ENCODE measurements at regions not wholly inside any gene's neighbourhood (a gene's known extent, or its start where the extent isn't known, plus 50 kb on each side); places are given as distances from the start of the nearest gene placed in this dataset.
"Not testable (repeated sequence)": the region's sequence is repeated elsewhere in the genome, so short reads cannot be mapped to it uniquely, and the experiment has no call there.

DNA sequence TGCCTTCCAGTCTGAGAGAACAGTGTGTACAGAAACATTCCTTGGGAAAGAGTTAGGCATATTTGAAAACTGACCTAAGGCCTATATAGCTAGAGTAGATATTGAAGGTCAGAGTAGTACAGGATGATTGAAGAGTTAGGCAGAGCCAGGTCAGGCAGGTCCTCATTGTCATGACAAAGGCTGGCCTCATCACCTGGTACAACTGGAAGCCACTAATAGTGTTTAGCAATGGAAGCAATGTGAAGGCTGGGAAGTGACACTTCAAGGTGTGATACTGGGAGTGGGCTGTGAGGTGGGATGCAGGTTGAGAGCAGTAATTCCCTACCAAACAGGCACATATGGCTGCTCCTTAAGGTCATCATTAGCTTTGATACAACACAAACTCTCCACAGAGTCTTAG, 123.6 kb upstream of the CCNH start:
- no peak for DNase-seq (ENCODE audit: low spot score)

DNA sequence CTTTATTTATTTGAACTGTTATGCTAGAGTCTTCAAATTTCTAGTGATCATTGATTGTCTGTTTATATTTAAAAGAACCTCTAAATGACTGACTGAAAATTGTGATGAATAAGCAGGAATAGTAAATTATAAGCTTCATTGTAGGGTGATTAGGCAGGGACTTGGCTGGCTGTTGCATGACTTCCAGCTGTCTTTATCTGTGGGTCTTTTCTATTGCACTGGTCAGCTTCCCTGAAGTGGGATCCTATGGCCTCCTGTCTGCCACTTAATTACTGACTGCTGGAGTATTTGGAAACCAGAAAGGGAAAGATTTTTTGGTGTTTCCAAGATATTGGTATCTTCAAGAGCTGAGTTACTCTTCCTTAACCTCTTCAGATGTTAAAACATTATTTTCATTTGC, 123.0 kb upstream of the CCNH start:
- DNase-seq (ENCODE audit: low spot score) = no peak

DNA sequence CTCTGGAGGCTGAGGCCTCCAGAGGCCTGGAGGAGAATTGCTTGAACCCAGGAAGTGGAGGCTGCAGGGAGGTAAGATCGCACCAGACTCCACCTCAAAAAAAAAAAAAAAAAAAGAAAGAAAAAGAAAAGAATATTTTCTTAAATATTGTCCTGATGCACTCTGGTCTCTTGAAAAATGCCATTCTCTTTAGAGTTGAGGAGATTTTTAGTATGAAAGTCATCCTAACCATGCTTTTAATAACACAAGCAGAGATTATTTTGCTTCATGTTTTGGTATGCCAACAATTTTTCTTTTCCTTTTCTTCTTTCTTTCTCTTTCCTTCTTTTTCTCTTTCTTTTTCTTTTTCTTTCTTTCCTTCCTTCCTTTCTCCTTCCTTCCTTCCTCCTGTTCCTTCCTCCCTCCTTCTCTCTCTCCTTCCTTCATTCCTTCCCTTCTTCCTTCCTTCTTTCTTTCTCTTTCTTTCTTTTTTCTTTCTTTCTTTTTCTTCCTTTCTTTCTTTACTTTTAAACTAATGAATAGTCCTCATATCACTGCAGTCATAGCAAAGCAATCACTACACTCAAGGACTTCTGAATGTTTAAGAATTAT, 116.9 kb upstream of the CCNH start:
- no peak for DNase-seq (ENCODE audit: low spot score)

DNA sequence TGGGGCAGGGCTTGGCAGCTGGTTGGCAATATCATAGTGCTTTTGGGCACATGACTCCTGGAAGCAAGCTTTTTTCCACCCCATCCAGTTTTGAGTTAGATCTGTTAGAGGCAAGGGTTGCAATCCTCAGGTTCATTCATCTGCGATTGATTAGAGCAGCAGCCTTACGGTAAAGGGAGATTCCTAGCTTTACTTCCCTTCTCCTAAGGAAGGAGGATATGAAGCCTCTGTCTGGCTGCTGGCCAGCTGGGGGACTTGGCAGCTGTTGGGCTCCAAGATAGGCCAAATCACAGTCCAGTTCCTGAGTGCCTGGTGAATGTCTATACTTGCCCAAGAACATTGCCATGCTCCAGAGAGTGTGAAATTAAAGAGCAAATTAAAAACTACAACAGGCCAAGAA, 113.4 kb upstream of the CCNH start:
- DNase-seq (ENCODE audit: low spot score) = no peak

DNA sequence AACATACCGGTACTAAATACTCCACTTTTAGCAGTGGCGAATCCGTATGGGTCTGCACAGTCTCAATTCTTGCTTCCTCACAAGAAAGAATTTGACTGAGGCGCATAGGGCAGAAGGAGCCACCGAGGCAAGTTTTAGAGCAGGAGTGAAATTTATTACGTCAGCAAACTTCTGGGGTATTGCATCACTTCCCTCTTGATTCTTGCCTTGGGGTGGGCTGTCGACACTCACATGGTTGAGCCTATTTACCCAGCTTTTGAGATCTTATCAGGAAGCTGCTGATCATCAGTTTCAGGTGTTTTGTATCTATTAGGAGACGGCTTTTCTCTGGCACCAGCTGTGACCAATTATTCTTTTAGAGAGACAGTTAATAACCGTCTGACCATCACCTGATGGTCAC, 111.5 kb upstream of the CCNH start:
- DNase-seq (ENCODE audit: low spot score) = no peak

DNA sequence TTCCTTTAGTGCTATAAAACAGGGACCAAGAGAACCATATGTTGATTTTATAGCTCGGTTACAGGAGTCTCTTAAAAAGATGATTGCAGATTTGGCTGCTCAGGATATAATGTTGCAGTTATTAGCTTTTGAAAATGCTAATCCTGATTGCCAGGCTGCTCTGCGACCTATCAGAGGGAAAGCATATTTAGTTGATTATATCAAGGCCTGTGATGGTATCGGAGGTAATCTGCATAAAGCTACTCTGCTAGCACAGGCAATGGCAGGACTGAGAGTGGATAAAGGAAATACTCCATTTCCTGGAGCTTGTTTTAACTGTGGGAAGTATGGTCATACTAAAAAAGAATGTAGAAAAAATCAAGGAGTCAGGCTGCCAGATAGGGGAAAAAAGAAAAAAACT, 99.0 kb upstream of the CCNH start:
- DNase-seq (ENCODE audit: low spot score) = not testable (repeated sequence)

DNA sequence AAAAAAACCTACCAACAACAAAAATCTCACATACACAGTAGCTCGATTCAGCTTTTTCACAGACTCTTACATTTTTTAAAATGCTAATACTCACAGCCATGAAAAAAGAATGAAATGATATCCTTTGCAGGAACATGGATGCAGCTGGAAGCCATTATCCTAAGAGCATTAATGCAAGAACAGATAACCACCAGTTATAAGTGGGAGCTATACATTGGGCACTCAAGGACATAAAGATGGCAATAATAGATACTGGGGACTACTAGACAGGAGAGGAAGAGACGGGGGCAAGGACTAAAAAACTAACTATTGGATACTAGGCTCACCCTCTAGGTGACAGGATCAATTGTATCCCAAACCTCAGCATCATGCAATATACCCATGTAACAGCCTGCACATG, 90.3 kb upstream of the CCNH start:
- no peak for DNase-seq (ENCODE audit: low spot score)

DNA sequence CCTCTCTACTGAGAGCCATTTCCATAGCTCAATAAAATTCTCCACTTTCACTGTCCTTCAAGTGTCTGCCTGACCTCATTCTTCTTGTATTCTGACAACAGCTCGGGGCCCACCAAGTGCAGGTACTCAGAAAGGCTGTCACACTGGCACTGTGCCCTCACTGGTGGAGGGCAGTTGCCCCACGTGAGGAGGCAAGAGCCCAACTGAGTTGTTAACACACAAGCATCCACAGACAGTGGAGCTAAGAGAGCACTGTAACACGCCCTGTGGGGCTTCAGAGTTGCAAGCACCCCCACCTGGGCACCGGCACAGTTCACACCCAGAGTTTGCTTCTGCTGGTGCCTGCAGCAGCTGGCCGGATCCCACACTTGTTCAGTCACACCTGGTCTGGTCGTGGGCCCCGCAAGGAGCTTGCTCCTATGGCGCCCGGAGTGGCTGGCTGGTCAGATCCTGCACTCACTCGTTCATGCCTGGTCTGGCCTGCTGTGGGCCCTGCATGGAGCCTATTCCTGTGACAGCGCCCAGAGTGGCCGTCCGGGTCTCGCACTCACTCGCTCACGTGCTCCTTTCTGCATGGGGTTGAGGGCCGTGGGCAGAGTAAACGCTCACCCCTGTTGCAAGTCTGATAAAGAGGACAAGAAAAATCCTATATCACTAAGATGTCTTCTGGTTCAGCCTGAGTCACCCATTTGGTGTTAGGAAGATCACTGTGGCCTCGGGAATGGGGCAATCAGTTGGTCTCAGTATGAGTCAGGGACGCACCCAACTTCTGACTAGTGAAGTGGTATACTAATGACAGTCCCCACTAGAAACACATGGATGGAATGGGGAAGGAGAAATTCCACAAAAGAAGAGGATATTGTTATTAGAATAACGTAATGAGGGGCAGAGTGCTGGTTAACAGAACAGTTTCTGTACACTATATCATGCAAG, 87.0 kb upstream of the CCNH start:
- peak; percentile 7 for DNase-seq (ENCODE audit: low spot score)
